A549 (cell line): ENCODE measurements at regions not wholly inside any gene's neighbourhood (a gene's known extent, or its start where the extent isn't known, plus 50 kb on each side); places are given as distances from the start of the nearest gene placed in this dataset.

ENCODE experiments used
- ATAC-seq, 2 experiments: fragments of 200-7000 bp in 1 of 2; fragments of >200 bp in 1 of 2; cut with Nextera tagmentation in 1 of 2; cut with Tn5 transposase in 1 of 2; 3 replicates each; pipeline versions ENCODE4 v1.8.0 to v1.9.1; 2018 to 2020; ENCODE audit warnings: mild to moderate bottlenecking in 1 of 2, moderate library complexity in 1 of 2
- CTCF ChIA-PET: fragments of 300-600 bp; sonication (Branson Sonifier 250); formaldehyde crosslinking; extraction: SDS; loops from one replicate; lab custom pipeline; 2021; ENCODE audit warnings: antibody characterized with exemption, inconsistent platforms; lab: Yijun Ruan, JAX
- POLR2A ChIA-PET: fragments of 350-600 bp; formaldehyde crosslinking; extraction: SDS; loops from one replicate; lab custom pipeline; 2021; ENCODE audit warnings: antibody characterized with exemption, inconsistent platforms; lab: Yijun Ruan, JAX
- DNase-seq, 2 experiments: peaks; one replicate each; pipeline versions ENCODE4 v3.0.0 to v3.0.0-alpha.2; 2011 to 2016; ENCODE audit warnings: low read depth in 1 of 2, low spot score in 1 of 2
- FAIRE-seq: peaks from 2 replicates; lab custom pipeline; 2011; peaks lifted over from hg19 to GRCh38; lab: Jason Lieb, UNC
- H3K27ac ChIP-seq, 2 experiments: fragments of >200 bp; sonication (Bioruptor Twin); formaldehyde crosslinking; 3 replicates each; pipeline ENCODE4 v1.5.1; 2016 to 2017
- H3K4me1 ChIP-seq: fragments of >200 bp; sonication (Bioruptor Twin); formaldehyde crosslinking; 3 replicates; pipeline ENCODE4 v1.6.1; 2016
- H3K4me2 ChIP-seq: fragments of >200 bp; sonication (Bioruptor Twin); formaldehyde crosslinking; 3 replicates; pipeline ENCODE4 v1.6.1; 2016
- H3K4me3 ChIP-seq: fragments of >200 bp; sonication (Bioruptor Twin); formaldehyde crosslinking; 3 replicates; pipeline ENCODE4 v1.5.1; 2016
- H3K9me3 ChIP-seq: fragments of >200 bp; sonication (Bioruptor Twin); formaldehyde crosslinking; 3 replicates; pipeline ENCODE4 v1.6.1; 2016
- CBX2 ChIP-seq: fragments of 200-600 bp; sonication (generic); IDR thresholded peaks from 2 replicates; pipeline ENCODE4 v1.6.1; 2016; ENCODE audit warnings: low read depth, mild to moderate bottlenecking, borderline replicate concordance
- CBX8 ChIP-seq: fragments of 200-600 bp; sonication (generic); IDR thresholded peaks from 2 replicates; pipeline ENCODE4 v1.6.1; 2016
- CHD2 ChIP-seq: fragments of 150-350 bp; IDR thresholded peaks from 2 replicates; pipeline ENCODE4 v1.6.1; 2014; ENCODE audit warnings: low read length; ENCODE audit not compliant: partially characterized antibody
- ESRRA ChIP-seq: fragments of 150-350 bp; IDR thresholded peaks from 2 replicates; pipeline ENCODE4 v1.6.1; 2014; ENCODE audit warnings: mild to moderate bottlenecking, low read length, borderline replicate concordance
- FOSB ChIP-seq: fragments of 250-450 bp; sonication (Bioruptor Pico); IDR thresholded peaks from 2 replicates; pipeline ENCODE4 v1.5.0; 2020; ENCODE audit warnings: mild to moderate bottlenecking, moderate library complexity
- FOXS1 ChIP-seq: fragments of 250-450 bp; sonication (Bioruptor Pico); IDR thresholded peaks from 2 replicates; pipeline ENCODE4 v1.5.0; 2020; ENCODE audit warnings: mild to moderate bottlenecking, moderate library complexity
- HDAC2 ChIP-seq: fragments of 200-600 bp; sonication (generic); IDR thresholded peaks from 2 replicates; pipeline ENCODE4 v1.6.1; 2016
- HEYL ChIP-seq: fragments of 250-450 bp; sonication (Bioruptor Pico); IDR thresholded peaks from 2 replicates; pipeline ENCODE4 v1.8.0; 2021; ENCODE audit warnings: mild to moderate bottlenecking, moderate library complexity
- HMGXB4 ChIP-seq: fragments of 250-450 bp; sonication (Bioruptor Pico); IDR thresholded peaks from 2 replicates; pipeline ENCODE4 v1.5.0; 2021; ENCODE audit warnings: mild to moderate bottlenecking, moderate library complexity, borderline replicate concordance
- HOXA7 ChIP-seq: fragments of 250-450 bp; sonication (Bioruptor Pico); IDR thresholded peaks from 2 replicates; pipeline ENCODE4 v1.5.0; 2020; ENCODE audit warnings: mild to moderate bottlenecking, moderate library complexity
- HOXB13 ChIP-seq: fragments of 250-450 bp; sonication (Bioruptor Pico); IDR thresholded peaks from 2 replicates; pipeline ENCODE4 v1.5.0; 2020; ENCODE audit warnings: low read depth, mild to moderate bottlenecking, moderate library complexity
- HOXB5 ChIP-seq: fragments of 250-450 bp; sonication (Bioruptor Pico); IDR thresholded peaks from 2 replicates; pipeline ENCODE4 v1.5.0; 2020; ENCODE audit warnings: mild to moderate bottlenecking, moderate library complexity
- KDM5A ChIP-seq: fragments of 200-600 bp; sonication (generic); IDR thresholded peaks from 2 replicates; pipeline ENCODE4 v1.6.1; 2016; ENCODE audit warnings: antibody characterized with exemption, mild to moderate bottlenecking
- MAFK ChIP-seq: fragments of 450-650 bp; IDR thresholded peaks from 2 replicates; pipeline ENCODE4 v1.6.1; 2014; ENCODE audit not compliant: partially characterized antibody
- MYC ChIP-seq: IDR thresholded peaks from 2 replicates; pipeline ENCODE4 v1.6.1; 2012; ENCODE audit warnings: mild to moderate bottlenecking, inconsistent platforms, low read length, improper control_type of control experiment, borderline replicate concordance
- PHF8 ChIP-seq: fragments of 200-600 bp; sonication (generic); IDR thresholded peaks from 2 replicates; pipeline ENCODE4 v1.6.1; 2016; ENCODE audit warnings: low read depth, mild to moderate bottlenecking, antibody characterized with exemption, moderate library complexity, borderline replicate concordance
- POLR2A ChIP-seq: IDR thresholded peaks from 2 replicates; pipeline ENCODE4 v1.6.1; 2012; ENCODE audit warnings: mild to moderate bottlenecking, low read length
- RNF2 ChIP-seq: fragments of 200-600 bp; sonication (generic); IDR thresholded peaks from 2 replicates; pipeline ENCODE4 v1.6.1; 2016; ENCODE audit warnings: low read depth, mild to moderate bottlenecking, antibody characterized with exemption, moderate library complexity, borderline replicate concordance
- SMC3 ChIP-seq: fragments of >200 bp; sonication (Bioruptor Twin); formaldehyde crosslinking; IDR thresholded peaks from 3 replicates; pipeline ENCODE4 v1.6.1; 2018; ENCODE audit warnings: inconsistent platforms
- ZFP36 ChIP-seq: fragments of 450-650 bp; IDR thresholded peaks from 2 replicates; pipeline ENCODE4 v1.6.1; 2014; ENCODE audit warnings: borderline replicate concordance; ENCODE audit not compliant: partially characterized antibody
- ZNF302 ChIP-seq: fragments of 250-450 bp; sonication (Bioruptor Pico); IDR thresholded peaks from 2 replicates; pipeline ENCODE4 v1.9.0; 2021; ENCODE audit warnings: inconsistent platforms, mild to moderate bottlenecking, moderate library complexity
- WGBS: methylation state at CpG from one replicate; pipeline ENCODE4 v1.1.6; 2017; ENCODE audit errors: missing lambda C conversion rate; 5-methylcytosine and 5-hydroxymethylcytosine counted together
- TF ChIP-seq, protein P1 (sequence below): IDR thresholded peaks from 2 replicates; pipeline ENCODE4 v1.6.1; 2012

DNA sequence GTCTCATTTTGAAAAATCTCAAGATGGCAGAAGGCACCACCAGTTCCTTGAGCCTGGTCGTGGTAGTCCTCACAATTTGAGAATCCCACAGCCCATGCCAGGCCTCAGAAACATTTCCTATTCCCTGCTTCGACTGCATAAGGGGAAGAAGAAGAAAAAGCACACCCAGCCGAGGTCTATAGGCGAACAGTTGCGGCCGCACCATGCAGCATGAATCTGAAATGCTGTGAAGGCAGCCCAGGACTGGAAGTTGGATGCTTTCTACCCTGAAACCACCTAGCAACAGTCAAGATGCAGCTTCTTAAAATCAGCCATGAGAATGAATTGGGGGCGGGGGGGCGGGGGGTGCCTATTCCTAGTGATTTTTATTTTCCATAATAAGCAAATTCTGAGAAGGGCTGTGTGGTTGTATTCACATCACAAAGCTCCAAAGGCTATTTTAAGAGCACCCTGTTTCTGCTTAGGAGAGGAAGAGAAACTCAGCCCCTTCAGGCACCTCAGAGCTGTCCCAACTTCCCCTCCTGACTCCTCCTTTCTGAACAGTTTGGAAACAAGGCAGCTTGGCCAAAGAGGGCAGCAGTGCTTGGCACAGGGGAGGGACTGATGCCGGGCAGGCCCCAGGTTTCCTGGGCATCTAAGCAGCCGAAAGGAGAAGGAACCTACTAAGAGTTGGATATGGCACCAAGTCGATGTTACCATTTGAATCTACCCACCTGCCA lies 172.5 kb upstream of the FOXN3 start (continued):
- TF ChIP-seq HMGXB4 (CRISPR knock-in tag) = no peak
- no peak for TF ChIP-seq FOSB (CRISPR knock-in tag)
- TF ChIP-seq MAFK = no peak
- no peak for TF ChIP-seq ZFP36

GRCh38 chr14:89588840-89589296 lies 171.8 kb upstream of the FOXN3 start:
- DNase-seq (no peak), FAIRE-seq (no peak), ATAC-seq (no peak)
- Histone ChIP-seq H3K4me3 (no peak overlapping the region), H3K4me1 (no peaks in the 10 kb centered on the region), H3K27ac (no peak overlapping the region), H3K4me2 (no peak overlapping the region), H3K9me3 (peaks cover 9% of the 10 kb centered on the region; the same call in 2 of the 3 replicates)
- TF ChIP-seq POLR2A (no peak), FOSB (CRISPR knock-in tag) (no peak), ESRRA (no peak), ZNF302 (CRISPR knock-in tag) (no peak), SMC3 (no peak), HOXA7 (no peak), HOXB5 (CRISPR knock-in tag) (no peak), FOXS1 (CRISPR knock-in tag) (no peak), RNF2 (no peak), CHD2 (no peak), MYC (no peak), PHF8 (no peak), HOXB13 (CRISPR knock-in tag) (no peak), KDM5A (no peak), CBX2 (no peak), HDAC2 (no peak), CBX8 (no peak), HEYL (CRISPR knock-in tag) (no peak)
- TF ChIP-seq, protein P1, sequence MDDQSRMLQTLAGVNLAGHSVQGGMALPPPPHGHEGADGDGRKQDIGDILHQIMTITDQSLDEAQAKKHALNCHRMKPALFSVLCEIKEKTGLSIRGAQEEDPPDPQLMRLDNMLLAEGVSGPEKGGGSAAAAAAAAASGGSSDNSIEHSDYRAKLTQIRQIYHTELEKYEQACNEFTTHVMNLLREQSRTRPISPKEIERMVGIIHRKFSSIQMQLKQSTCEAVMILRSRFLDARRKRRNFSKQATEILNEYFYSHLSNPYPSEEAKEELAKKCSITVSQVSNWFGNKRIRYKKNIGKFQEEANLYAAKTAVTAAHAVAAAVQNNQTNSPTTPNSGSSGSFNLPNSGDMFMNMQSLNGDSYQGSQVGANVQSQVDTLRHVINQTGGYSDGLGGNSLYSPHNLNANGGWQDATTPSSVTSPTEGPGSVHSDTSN = no peak
- 0% methylated on average over 1 of the region's 1 CpG for WGBS
- POLR2A ChIA-PET = no interaction called here
- CTCF ChIA-PET = no interaction called here

DNA sequence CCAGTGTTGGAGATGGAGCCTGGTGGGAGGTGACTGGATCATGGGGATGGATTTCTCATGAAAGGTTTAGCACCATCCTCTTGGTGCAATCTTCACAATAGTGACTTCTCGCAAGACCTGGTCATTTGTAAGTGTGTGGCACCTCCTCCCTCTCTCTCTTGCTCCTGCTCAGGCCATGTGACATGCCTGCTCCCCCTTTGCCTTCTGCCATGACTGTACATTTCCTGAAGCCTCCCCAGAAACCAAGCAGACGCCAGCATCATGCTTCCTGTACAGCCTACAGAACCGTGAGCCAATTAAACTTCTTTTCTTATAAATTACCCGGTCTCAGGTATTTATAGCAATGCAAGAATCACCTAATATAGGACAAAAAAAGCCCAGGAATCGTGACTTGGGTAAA lies 171.0 kb upstream of the FOXN3 start:
- Histone ChIP-seq H3K4me2 (no peak overlapping the region), H3K4me3 (no peak overlapping the region), H3K9me3 (peaks cover 8% of the 10 kb centered on the region; the same call in 2 of the 3 replicates), H3K27ac (no peak overlapping the region), H3K4me1 (no peaks in the 10 kb centered on the region)
- CTCF ChIA-PET = no interaction called here
- ATAC-seq (no peak), FAIRE-seq (no peak), DNase-seq (no peak)
- no peak for TF ChIP-seq HOXB13 (CRISPR knock-in tag)
- POLR2A ChIA-PET = no interaction called here
- 11% methylated on average over 5 of the region's 5 CpGs for WGBS
